ENCODE measurements at regions not wholly inside any gene's neighbourhood (a gene's known extent, or its start where the extent isn't known, plus 50 kb on each side); places are given as distances from the start of the nearest gene placed in this dataset.

DNA sequence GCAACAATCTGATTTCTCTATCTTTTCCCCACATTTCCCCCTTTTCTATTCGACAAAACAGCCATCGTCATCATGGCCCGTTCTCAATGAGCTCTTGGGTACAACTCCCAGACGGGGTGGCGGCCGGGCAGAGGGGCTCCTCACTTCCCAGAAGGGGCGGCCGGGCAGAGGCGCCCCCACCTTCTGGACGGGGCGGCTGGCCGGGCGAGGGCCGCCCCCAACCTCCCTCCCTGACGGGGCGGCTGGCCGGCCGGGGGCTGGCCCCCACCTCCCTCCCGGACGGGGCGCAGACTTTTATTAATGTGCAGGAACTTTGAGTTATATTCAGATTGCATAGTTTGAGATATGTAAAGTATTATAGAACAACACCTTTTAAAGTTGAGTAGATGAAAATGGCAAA, 64.4 kb upstream of the HPGD start:
- DNase-seq, result no peak

DNA sequence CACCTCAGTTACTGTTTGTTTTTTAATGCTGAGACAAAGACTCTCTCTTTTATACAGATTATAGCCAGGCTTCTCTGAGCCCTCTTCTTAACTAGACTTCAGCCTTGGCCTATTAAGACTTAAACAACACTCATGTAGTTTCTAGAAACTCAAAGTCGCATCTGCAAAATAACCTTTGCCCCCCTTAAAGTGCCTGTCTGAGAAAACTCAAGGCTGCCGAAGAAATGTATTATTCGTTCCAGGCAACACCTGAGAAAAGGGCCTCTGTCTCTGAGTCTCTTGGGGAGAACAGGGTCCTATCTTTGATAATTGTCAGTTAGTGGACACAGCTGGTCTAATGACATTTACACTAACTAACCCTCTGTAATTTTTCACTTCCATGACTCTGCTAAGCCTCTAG, 60.8 kb upstream of the HPGD start:
- DNase-seq, result no peak

- DNase-seq, result no peak
These were observed 60.2 kb upstream of the HPGD start for GRCh38 chr4:174582463-174582862.

GRCh38 chr4:174581901-174582300, 59.6 kb upstream of the HPGD start:
- DNase-seq, result no peak

- peak; percentile 20 for DNase-seq
These were observed 58.3 kb upstream of the HPGD start for GRCh38 chr4:174580597-174580996.

DNA sequence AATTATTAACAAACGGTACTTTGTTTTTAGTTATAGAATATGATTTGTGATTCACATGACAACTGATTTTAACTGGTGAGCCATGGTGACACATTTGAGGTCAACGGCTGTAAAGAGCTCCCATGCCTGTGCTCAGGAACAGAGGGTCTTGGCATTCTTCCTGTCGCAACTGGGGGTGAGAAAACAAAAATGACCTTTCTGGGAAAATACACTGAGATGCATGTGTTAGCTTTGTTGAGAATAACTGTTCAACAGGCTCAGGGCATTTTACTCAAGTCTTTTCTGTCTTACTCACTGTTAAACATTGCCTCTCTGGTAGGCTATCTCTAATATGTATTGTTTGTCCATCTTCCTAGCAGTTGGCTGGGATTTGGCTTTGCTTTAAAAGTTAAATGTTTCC, 57.1 kb upstream of the HPGD start:
- no peak for DNase-seq

- DNase-seq, result peak; percentile 78
These were observed 56.1 kb upstream of the HPGD start for GRCh38 chr4:174578366-174578765.

- DNase-seq, result no peak
These were observed 53.1 kb upstream of the HPGD start for GRCh38 chr4:174575436-174575835.
